ENCODE measurements at regions not wholly inside any gene's neighbourhood (a gene's known extent, or its start where the extent isn't known, plus 50 kb on each side); places are given as distances from the start of the nearest gene placed in this dataset.
A peak's percentile ranks its signal among the peaks of the same experiment; 100 is the strongest.
"Not testable (repeated sequence)": the region's sequence is repeated elsewhere in the genome, so short reads cannot be mapped to it uniquely, and the experiment has no call there.

DNA sequence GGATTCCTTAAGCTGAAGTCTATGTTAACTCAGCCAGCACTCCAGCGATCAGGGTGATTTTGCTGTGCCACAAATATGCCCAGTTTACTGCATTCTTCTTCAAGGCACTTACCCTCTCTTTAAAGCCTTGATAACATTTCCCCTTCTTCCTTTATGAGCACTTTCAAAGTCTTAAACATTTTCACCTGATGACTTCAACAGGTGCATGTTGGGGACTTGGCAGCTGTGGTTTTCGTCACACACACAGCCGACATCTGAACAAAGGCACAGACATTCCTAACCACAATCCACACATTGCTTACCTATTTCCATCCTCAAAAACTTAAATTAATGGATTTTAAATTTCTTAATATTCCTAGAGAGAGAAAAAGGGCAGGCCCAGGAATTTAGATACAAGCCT, 331.5 kb downstream of the CRPPA start:
- TF ChIP-seq, protein P1, sequence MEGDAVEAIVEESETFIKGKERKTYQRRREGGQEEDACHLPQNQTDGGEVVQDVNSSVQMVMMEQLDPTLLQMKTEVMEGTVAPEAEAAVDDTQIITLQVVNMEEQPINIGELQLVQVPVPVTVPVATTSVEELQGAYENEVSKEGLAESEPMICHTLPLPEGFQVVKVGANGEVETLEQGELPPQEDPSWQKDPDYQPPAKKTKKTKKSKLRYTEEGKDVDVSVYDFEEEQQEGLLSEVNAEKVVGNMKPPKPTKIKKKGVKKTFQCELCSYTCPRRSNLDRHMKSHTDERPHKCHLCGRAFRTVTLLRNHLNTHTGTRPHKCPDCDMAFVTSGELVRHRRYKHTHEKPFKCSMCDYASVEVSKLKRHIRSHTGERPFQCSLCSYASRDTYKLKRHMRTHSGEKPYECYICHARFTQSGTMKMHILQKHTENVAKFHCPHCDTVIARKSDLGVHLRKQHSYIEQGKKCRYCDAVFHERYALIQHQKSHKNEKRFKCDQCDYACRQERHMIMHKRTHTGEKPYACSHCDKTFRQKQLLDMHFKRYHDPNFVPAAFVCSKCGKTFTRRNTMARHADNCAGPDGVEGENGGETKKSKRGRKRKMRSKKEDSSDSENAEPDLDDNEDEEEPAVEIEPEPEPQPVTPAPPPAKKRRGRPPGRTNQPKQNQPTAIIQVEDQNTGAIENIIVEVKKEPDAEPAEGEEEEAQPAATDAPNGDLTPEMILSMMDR (IDR thresholded peaks at IDR 0.05; ENCODE audit: borderline replicate concordance): no peak
- peaks cover 10% of the 10 kb centered on the region for H3K4me1 ChIP-seq
- no peak overlapping the region for H3K4me3 ChIP-seq
- H3K36me3 ChIP-seq: no peaks in the 10 kb centered on the region
- H3K9me3 ChIP-seq (replicated peaks): no peaks in the 10 kb centered on the region
- intact Hi-C loops (cut with micrococcal nuclease): no loop called here
- H3K27ac ChIP-seq (replicated peaks): no peak overlapping the region
- DNase-seq: no peak
- no peaks in the 10 kb centered on the region for H3K27me3 ChIP-seq (ENCODE audit: low read depth)

GRCh38 chr7:16089191-16089590, 332.1 kb downstream of the CRPPA start:
- H3K4me3 ChIP-seq: no peak overlapping the region
- H3K9me3 ChIP-seq (replicated peaks): no peaks in the 10 kb centered on the region
- DNase-seq: no peak
- TF ChIP-seq, protein P1 (IDR thresholded peaks at IDR 0.05; ENCODE audit: borderline replicate concordance): no peak
- no peaks in the 10 kb centered on the region for H3K27me3 ChIP-seq (ENCODE audit: low read depth)
- no peak overlapping the region for H3K27ac ChIP-seq (replicated peaks)
- H3K36me3 ChIP-seq: no peaks in the 10 kb centered on the region
- peaks cover 8% of the 10 kb centered on the region for H3K4me1 ChIP-seq
- intact Hi-C loops (cut with micrococcal nuclease): no loop called here

- Histone ChIP-seq H3K36me3 (no peaks in the 10 kb centered on the region), H3K27me3 (ENCODE audit: low read depth) (no peaks in the 10 kb centered on the region), H3K27ac (replicated peaks) (no peak overlapping the region), H3K4me1 (peaks cover 3% of the 10 kb centered on the region), H3K4me3 (no peak overlapping the region), H3K9me3 (replicated peaks) (no peaks in the 10 kb centered on the region)
- intact Hi-C loops (cut with micrococcal nuclease): no loop called here
- TF ChIP-seq, protein P1 (IDR thresholded peaks at IDR 0.05; ENCODE audit: borderline replicate concordance): no peak
- no peak for DNase-seq
Observed at GRCh38 chr7:16086743-16087142, 334.6 kb downstream of the CRPPA start.

DNA sequence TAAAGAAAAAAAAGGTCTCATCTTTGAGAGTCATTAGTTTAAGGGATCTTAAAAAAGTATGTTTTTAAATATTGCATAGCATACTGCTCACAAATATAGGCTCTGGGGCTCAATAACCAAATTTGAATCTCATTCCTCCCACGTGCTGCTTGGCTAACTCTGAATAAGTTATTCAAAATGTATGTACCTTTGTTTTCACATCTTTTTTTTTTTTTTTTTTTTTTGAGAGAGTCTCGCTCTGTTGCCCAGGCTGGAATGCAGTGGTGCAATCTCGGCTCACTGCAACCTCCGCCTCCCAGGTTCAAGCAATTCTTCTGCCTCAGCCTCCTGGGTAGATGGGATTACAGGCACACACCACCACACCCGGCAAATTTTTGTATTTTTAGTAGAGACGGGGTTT, 335.6 kb downstream of the CRPPA start:
- DNase-seq; H3K9me3 ChIP-seq (replicated peaks); H3K27ac ChIP-seq (replicated peaks); intact Hi-C loops (cut with micrococcal nuclease); H3K4me1 ChIP-seq; H3K36me3 ChIP-seq; H3K4me3 ChIP-seq; H3K27me3 ChIP-seq (ENCODE audit: low read depth): not testable (repeated sequence)

DNA sequence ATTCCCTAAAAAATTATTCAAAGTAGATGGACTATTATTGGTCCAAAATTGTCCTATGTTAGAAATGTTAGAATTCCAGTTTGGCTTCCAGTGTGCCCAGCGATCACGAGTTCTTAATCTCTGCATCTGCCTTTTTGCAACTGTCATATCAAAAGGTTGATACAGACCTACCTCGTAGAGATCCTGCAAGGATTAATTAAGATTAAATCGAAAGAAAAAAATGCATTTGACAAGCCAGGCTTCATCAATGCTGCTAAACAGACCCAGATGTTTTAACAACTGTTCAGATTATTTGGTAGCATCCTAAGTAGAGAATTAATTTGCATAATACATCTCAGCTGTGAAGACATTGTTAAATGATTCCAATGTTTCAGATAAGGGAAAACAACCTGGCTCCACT, 336.5 kb downstream of the CRPPA start:
- no peak for DNase-seq
- intact Hi-C loops (cut with micrococcal nuclease): loop anchor here (5.0 kb wide), 1 partner anchor 477 kb away; no protein-coding TSS in a partner anchor
- Histone ChIP-seq H3K9me3 (replicated peaks) (no peaks in the 10 kb centered on the region), H3K36me3 (no peaks in the 10 kb centered on the region), H3K4me3 (no peak overlapping the region), H3K27me3 (ENCODE audit: low read depth) (no peaks in the 10 kb centered on the region), H3K27ac (replicated peaks) (peak overlapping the region; percentile 59), H3K4me1 (no peaks in the 10 kb centered on the region)
- TF ChIP-seq, protein P1 (IDR thresholded peaks at IDR 0.05; ENCODE audit: borderline replicate concordance): no peak

DNA sequence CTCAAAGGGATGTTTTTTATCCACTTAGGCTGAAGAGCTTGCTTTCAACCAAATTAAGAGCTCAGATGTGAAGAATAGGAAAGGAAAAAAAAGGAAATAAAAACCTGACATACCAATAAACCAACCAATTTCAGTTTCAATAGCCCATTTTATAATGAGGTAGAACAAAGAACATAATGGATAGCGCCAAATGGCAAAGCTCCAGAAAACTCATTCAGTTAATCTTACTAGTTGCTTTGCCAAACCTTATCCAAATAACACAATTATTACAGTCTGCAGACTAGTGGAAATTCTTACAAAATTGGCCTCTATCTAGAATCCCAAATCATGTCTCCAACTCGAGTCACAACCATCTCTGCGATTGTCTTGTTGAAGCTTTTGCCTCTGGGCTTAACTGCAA, 337.0 kb downstream of the CRPPA start:
- H3K4me1 ChIP-seq: no peaks in the 10 kb centered on the region
- TF ChIP-seq, protein P1 (IDR thresholded peaks at IDR 0.05; ENCODE audit: borderline replicate concordance): no peak
- intact Hi-C loops (cut with micrococcal nuclease): loop anchor here (5.0 kb wide), 1 partner anchor 478 kb away; no protein-coding TSS in a partner anchor
- no peaks in the 10 kb centered on the region for H3K27me3 ChIP-seq (ENCODE audit: low read depth)
- DNase-seq: no peak
- no peaks in the 10 kb centered on the region for H3K36me3 ChIP-seq
- H3K9me3 ChIP-seq (replicated peaks): no peaks in the 10 kb centered on the region
- H3K4me3 ChIP-seq: no peak overlapping the region
- peak overlapping the region; percentile 59 for H3K27ac ChIP-seq (replicated peaks)
